ENCODE measurements at regions not wholly inside any gene's neighbourhood (a gene's known extent, or its start where the extent isn't known, plus 50 kb on each side); places are given as distances from the start of the nearest gene placed in this dataset.

DNA sequence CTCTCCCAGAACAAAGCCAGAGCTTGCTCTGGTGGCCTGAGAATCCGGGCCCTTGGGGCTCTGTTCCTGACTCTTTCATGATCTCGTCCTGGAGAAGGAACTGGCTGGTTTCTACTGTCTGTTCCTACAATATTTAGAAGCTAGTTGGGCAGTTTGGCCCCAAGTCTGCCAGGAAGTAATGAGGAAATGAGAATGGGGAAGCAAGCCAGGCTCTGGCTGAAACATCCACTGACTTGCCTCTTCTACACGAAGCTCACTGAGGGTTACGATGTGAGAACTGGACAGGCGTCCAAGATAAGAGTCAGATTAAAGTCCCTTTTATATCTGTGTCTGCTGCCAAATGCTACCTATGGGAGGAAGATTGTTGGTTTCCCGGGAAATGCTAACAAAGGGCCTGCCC is 110.0 kb upstream of the KIRREL3 start:
- no peak overlapping the region for H3K4me3 ChIP-seq (replicated peaks; ENCODE audit: low read depth, low read length)
- no peak for DNase-seq (ENCODE audit: low read depth)
- TF ChIP-seq, protein P1, sequence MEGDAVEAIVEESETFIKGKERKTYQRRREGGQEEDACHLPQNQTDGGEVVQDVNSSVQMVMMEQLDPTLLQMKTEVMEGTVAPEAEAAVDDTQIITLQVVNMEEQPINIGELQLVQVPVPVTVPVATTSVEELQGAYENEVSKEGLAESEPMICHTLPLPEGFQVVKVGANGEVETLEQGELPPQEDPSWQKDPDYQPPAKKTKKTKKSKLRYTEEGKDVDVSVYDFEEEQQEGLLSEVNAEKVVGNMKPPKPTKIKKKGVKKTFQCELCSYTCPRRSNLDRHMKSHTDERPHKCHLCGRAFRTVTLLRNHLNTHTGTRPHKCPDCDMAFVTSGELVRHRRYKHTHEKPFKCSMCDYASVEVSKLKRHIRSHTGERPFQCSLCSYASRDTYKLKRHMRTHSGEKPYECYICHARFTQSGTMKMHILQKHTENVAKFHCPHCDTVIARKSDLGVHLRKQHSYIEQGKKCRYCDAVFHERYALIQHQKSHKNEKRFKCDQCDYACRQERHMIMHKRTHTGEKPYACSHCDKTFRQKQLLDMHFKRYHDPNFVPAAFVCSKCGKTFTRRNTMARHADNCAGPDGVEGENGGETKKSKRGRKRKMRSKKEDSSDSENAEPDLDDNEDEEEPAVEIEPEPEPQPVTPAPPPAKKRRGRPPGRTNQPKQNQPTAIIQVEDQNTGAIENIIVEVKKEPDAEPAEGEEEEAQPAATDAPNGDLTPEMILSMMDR (IDR thresholded peaks at IDR 0.05; ENCODE audit: low read length, missing control alignments): no peak

DNA sequence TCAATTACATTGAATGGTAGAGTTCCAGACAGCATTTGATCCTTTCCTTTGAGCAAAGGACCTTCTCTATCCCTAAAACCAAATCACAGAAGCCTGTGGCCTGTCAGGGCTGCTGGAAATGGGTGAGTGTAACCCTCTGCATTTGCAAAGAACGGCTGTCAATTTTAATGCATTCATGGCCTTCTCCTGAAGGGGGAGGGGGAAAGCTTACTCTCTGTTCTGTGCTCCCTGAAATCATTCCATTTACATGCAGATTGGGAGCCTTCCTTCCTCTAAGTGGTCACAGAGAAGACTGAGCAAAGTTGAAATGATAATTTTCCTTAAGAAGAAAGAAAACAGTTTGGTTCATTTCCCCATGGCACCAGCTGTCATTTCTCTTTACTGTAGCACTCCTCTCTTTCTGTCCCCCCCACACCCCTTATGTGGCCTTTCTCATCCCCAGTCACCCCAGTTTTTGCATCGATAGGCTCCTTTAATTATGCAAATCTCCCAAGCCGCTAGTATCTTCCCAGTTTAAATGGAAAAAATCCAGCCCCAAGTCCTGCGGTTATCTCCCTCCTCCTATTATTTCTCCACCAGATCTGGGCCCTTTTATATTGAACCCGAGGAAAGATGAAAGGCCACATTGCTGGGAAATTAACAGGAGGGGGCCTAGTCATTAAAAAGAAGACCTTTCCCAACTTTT is 109.4 kb upstream of the KIRREL3 start:
- TF ChIP-seq, protein P1 (IDR thresholded peaks at IDR 0.05; ENCODE audit: low read length, missing control alignments): no peak
- DNase-seq (ENCODE audit: low read depth): no peak
- H3K4me3 ChIP-seq (replicated peaks; ENCODE audit: low read depth, low read length): no peak overlapping the region

DNA sequence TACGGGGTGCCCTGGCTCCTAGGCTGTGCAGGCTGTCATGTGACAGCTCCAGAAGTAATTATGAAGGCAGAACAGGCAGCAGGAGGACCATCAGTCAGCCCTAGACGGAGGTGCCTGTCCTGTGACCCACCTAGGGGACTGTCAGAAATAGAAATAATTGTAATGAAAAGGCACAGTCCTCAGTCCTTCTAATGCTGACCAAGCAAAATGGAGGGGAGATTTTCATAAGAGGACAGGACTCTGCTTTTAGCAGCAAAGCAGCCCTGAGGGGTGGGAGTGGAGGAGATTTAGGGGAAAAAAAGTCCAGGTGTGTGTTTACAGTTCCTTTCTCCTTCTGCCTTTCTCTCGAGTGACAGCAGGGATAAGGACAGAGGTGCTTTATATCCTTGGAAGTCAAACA is 108.3 kb upstream of the KIRREL3 start:
- H3K4me3 ChIP-seq (replicated peaks; ENCODE audit: low read depth, low read length): no peak overlapping the region
- TF ChIP-seq, protein P1 (IDR thresholded peaks at IDR 0.05; ENCODE audit: low read length, missing control alignments): no peak

DNA sequence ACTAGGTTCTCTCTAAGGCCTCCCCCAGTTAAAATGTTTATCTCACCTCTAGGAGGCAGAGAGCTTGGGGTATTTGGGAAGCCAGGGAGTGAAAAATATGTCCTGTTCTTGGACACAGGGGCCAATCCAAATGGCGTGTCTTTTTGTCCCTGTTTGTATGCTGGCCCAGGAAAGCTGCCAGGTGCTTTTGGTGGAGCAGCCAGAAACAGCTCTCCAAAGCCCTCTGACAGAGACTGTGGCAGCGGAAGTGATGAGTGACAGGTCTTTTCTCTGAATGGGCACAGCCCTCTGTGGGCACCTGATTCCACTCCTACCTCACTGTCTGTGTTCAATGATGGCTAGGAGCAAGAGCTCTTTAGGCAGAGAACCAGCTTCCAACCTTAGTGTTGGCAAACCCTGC is 106.4 kb upstream of the KIRREL3 start:
- DNase-seq (ENCODE audit: low read depth): no peak
- TF ChIP-seq, protein P1 (IDR thresholded peaks at IDR 0.05; ENCODE audit: low read length, missing control alignments): no peak
- no peak overlapping the region for H3K4me3 ChIP-seq (replicated peaks; ENCODE audit: low read depth, low read length)

More for the DNA sequence above, 108.3 kb upstream of the KIRREL3 start:
- no peak for DNase-seq (ENCODE audit: low read depth)

DNA sequence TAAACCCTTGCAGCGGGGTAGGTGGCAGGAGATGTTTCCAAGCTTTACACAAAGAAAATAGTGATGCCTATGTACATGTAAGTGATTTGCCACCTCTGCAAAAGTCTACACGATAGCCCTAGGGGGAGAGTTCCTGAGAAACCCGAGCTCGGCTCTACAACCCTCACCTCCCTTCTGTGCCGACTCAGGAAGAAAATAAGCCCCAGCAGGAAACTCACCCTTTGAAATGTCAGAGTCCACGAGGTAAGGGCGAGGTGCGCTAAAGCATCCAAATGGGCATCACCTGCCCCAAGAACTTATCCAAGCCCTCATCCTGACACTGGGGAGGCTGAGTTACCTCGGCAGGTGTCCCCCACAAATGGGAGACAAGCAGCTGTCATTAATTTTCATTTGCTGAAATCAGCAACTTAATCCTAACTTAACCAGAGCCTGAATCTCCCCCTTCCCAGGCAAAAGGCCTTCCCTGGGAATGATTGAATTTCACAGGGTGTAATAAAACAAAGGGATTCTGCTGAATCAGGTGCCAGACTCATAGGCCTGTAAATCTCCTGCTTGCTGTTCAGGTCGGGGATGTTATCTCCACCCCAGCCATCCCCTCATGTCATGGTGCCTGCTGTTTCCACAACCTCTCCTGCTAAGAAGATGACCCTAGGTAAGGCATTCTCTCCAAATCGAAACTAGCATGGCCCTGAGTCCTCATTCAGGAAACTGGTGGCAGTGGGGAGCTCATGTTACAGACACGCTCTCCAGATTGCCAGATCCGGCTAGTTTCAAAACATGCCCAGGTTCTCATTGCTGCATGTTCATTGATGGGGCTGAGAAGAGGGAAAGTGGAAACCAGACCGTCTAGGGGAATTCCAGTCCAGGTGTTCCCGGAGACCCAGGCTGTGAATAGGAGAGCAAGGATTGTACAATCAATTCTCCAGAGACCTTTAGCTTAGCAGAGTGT is 105.3 kb upstream of the KIRREL3 start:
- DNase-seq (ENCODE audit: low read depth): no peak
- no peak overlapping the region for H3K4me3 ChIP-seq (replicated peaks; ENCODE audit: low read depth, low read length)
- TF ChIP-seq, protein P1 (IDR thresholded peaks at IDR 0.05; ENCODE audit: low read length, missing control alignments): no peak

DNA sequence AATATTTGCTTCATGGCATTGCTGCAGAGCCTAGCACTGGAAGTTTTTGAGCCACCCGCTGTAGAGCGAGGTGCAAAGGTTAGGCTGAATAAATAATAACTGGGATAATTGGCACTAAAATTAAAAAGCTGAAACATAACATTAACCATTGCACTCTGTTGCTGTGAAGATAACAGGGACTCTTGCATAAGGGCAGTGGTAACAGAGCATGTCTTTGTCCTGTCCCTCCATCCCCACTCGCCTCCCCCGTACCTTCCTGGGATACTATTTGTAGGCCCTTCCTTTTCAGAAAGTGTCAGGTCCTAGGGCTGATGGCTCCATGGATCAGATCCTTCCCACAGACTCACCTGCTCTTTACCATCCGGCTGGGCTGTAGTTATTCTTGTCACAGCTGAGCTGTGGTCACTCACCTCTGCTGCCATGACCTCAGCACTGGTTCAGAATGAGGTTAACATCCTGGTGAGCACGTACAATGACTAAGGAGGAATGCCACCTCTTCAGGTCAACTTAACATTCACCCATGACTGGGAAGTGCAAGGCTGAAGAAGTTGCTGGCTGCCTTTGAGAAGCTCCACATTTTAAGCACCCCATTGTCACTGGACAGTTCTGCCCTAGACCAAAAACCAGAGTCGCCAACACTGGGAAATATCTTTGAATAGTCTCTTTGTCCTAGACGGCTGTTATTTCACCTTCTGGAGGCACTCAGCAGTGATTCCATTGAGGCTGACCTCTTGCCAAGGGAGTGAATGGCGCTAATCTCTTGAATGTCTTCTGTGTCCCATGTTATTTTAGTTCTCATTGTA is 103.2 kb upstream of the KIRREL3 start:
- TF ChIP-seq, protein P1 (IDR thresholded peaks at IDR 0.05; ENCODE audit: low read length, missing control alignments): no peak
- DNase-seq (ENCODE audit: low read depth): no peak
- H3K4me3 ChIP-seq (replicated peaks; ENCODE audit: low read depth, low read length): no peak overlapping the region

Data from fibroblast of pulmonary artery (primary cell).